ENCODE measurements at regions not wholly inside any gene's neighbourhood (a gene's known extent, or its start where the extent isn't known, plus 50 kb on each side); places are given as distances from the start of the nearest gene placed in this dataset.

DNA sequence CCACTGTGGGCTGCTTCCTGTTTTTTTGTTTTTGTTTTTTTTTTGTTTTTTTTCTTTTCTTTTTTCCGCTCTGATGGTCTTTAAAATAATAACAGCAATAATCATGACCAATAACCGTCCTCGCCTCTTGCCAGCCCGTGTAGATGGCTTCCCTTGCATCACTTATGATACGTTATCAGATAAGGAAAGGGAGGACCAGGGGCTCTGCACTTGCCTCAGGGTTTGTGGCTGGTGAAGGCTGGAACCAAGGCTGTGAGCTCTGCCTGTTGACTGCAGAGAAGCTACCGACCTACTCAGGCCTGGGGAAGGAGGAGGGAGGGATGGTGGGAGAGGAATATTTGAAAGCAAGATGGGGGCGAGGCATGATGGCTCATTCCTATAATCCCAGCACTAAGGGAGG lies 114.0 kb upstream of the SDK2 start:
- DNase-seq = no peak

DNA sequence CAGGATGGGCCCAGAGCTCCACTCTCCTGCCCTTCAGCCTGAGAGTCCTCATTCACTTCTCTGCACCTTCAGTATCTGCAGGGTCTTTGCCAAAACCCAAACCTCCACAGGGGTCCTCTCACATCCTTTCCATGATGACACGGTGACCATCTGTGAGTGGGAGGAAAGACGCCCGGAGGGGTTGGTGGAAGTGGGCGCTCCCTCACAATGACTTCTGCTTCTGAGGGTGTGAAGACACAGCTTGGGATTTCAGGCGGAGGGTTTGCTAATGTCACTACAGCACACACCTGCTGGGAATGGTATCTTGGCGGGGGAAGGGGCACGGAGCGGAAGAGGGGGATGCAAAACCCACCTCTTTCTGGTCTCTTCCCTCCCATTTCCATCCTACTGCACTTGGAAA lies 115.1 kb upstream of the SDK2 start:
- DNase-seq = no peak

DNA sequence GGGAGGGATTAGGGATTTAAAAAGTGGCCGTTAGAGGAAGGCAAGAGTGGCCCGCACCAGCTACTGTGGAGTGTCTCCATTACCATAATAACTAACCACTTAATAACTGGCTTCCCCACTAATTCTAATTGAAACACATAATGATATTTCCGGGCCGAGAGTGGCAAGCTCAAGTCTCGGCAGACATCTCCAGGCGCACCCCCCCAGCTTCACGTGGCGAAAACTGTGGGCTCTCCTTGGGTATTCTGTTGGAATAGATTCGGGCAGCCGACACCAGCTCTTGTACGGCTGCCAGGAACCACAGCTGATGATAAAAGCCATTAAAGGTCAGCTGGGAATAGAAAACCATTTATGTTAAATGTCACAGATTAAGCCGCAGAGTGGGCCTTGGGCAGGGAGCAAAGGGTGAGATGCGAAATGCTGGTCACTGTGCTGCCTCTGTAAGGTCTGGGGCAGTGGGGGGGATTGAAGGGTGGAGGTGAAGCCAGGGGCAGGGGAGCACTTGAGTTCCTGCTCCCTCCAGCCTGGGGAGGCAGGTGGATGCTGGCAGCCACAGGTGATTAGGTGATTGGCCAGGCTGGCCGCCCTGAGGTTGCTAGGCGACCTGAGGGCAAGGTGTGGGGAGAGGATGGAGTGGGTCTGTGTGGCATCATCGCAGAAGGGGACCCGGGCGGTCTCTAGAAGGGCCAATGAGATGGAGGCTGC lies 115.6 kb upstream of the SDK2 start:
- no peak for DNase-seq

DNA sequence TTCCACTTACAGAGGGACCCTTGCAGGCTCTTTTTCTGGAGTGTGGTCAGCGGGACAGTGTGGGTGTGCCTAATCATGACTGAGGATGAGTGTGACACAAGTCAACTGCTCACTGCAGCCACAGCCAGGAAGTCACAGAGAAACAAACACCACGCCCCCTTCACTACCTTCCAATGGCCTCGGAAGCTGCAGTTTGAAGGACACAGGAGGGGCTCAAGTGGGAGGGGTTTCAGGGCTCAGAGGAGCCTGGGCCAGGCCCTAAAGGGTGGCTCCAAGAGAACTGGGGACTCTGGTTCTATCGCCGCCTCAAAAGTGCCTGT lies 116.2 kb upstream of the SDK2 start:
- DNase-seq = no peak

DNA sequence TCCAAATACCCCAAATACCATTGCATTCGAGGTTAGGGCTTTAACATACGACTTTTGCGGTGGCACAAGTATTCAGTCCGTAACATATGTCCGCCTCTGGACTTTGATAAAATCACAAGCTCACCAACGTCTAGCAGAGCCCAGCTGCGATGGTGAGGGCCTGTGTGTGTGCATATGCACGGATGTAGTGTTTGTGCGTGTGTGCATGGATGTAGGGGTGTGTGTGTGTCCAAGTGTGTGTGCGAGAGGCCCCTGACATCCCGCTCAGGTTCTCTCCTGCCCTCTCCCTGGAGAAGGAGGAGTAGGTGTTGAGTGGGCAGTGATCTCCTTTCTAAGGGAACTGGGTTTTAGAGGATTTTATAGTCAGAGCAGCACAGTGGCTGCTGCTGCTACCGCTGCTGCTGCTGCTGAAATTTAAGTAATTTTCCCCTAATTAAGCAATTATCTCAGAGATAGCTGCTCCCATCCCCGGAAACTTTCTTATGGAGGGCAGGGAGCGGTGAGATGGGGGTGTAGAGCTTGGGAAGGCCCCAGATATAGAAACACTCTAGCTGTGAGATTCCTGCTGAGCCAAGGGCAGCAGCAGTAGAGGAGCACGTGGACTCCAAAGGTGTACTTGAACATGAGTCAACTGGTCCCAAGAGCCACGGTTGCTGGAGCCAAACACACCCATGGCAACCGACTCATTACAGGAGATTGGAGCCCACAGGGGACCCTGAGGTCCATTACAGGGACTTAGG lies 121.7 kb upstream of the SDK2 start:
- DNase-seq = no peak

DNA sequence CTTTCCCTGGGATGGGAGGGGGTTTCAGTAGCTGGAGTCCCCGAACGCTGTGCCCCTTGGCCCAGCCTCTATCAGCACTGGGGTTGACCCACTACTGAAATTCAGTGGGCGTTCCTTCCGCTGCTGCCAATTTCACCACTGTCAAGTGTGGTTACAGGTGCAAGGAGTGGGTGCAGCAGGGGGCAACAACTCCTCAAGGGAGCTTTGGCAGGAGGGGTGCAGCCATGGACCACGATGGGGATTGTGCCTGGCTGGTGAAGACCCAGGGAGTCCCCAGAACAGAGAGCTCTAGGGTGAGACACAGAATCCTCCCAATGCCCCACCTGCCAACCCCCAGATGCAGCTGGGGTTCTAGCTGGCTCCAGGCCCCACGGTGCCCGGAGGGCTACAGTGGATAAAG lies 123.5 kb upstream of the SDK2 start:
- DNase-seq = no peak

DNA sequence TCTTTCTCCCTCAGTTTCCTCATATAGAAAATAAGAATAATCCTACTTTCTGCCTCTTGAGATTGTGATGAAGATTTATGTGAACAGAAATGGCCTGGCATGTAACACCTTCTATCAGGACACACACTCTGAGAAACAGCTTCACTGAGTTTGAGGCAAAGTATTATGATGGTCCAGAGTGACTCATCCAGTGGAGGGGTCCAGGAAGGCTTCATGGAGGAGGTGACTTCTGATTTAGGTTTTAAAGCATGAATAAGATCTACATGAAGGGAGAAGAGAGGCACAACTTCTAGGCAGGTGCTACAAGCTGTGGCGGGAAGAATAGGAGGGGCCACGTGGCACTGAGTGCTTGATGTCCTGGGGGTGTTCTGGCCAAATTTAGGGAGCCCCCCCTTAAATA lies 124.4 kb upstream of the SDK2 start:
- DNase-seq = no peak

DNA sequence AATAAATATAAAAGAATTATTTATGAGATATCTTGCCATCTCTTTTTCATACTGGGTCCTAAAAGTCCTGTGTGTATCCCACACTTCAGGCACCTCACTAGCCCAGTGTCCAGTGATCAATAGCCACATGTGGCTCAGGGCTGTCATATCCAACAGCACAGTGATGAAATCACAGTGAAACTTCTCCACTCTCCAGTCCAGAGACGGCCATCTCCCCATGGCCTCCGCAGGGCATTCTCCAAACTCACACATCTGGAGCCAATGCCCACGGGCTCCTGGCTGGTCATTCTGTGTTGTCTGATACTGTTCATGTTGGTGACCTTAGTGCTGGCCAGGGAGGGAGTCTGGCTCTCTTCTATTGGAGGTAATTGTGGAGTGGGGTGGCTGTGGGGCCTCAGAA lies 125.2 kb upstream of the SDK2 start:
- DNase-seq = no peak

DNA sequence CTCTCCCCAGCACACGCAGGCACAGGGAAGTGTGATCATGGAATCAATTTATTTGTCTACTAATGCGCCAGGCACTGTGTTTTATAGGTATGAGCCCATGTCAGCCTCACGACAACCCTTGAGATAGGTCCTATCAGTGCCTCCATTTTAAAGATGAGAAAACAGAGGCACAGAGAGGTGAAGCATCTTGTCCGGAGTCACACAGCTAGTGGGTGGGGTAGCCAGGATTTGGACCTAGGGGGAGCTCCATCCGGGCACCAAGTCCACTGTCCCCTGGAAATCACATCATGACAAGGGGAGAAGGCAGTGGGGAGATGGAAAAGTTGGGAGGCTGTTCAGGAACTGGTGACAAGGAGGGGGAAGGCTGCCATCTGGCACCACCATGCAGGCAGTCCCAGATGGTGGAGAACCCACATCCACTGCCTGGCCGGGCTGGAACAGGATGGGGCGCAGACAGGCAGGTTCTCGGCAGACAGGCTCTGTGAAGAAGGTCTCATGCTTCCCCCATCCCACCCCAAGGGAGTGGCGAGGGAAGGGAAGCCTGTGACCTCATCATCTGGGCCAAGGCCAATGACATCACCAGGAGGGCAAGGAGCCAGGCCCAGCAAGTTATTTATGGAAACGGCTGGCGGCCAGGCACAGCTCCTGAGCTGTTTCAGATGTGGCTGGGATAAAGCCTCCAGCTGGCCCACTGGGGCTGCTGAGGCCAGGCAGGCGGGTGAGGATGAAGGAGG lies 126.0 kb upstream of the SDK2 start:
- no peak for DNase-seq

DNA sequence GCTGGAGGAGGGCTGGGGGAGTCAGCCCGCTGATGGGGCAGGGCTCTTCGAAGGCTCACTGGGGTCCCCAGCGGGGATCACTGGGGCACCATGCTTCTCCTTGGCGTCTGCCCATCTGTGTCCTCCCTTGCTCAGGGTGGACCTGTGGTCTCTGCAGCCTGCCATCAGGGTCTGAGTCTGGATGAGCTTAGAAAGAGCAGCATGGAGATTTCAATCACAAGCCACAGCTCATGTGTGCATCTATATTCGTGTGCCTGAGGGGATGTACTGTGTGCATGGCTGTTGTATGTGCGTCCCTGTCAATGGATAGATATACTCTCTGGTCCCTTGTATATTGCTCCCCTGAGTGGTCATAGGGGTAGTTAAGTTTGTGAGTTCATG lies 126.6 kb upstream of the SDK2 start:
- no peak for DNase-seq

DNA sequence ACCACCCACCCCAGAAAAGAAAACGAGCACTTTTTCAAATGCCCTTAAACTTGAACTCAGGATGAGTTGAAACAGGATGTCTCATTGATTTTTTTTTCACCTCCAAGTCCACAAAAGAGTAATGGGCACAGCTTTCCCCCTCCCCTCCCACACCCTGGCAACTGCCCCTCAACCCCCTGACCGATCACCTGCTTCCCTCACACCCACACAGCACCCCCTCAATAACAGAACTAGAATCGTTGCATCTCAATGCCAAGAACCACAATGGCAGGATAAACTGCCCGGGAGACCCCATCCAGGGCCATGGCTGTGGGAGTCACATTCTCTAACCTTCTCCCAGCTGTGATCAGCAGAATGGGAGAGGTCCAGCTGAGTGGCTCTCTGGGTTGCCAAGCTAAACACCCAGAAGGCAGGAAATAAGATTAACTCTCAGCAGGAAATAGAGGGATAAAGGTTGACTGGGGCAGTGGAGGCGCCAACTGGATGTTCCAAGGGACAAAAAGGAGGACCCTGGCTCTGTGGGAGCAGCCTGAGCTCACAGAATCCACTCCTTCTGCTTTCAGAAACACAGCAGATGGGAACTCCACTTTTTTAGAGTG lies 128.0 kb upstream of the SDK2 start:
- DNase-seq = no peak

DNA sequence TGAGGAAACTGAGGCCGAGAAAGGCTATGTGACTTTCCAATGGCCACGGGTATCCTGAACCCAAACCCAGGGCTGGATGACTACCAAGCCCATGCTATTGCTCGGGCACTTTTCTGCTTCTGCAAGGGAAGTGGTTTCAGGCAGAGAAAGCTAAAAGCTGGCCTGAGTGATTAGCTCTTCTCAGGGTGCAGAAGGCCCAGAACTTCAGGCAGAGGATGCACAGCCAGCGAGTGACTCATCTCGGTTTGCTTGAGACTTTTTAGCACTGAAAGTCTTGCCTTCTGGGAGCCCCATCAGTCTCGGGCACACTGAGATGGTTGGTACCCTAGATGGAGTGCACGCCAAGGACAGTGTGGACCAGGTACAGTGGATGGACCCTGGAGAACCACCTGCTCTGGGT lies 129.5 kb upstream of the SDK2 start:
- DNase-seq = no peak

DNA sequence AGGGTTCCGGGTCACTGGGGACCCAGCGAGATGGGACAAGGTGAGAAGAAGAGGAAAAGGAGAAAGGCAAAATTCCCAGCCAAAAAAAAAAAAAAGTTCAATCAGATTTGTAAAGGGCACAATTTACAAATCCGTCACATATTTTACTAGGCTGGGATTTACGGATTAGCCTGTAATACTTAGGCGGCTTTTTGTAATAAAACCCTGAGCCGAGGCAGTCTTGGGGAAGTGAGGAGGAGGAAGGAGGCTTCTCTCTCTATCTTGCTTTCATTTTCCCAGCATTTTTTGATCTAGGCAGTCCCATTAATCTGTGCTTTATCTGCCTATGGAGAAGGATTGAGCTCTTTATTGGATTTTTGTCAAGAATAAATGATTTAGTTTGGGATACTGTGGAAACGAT lies 130.6 kb upstream of the SDK2 start:
- DNase-seq = no peak

DNA sequence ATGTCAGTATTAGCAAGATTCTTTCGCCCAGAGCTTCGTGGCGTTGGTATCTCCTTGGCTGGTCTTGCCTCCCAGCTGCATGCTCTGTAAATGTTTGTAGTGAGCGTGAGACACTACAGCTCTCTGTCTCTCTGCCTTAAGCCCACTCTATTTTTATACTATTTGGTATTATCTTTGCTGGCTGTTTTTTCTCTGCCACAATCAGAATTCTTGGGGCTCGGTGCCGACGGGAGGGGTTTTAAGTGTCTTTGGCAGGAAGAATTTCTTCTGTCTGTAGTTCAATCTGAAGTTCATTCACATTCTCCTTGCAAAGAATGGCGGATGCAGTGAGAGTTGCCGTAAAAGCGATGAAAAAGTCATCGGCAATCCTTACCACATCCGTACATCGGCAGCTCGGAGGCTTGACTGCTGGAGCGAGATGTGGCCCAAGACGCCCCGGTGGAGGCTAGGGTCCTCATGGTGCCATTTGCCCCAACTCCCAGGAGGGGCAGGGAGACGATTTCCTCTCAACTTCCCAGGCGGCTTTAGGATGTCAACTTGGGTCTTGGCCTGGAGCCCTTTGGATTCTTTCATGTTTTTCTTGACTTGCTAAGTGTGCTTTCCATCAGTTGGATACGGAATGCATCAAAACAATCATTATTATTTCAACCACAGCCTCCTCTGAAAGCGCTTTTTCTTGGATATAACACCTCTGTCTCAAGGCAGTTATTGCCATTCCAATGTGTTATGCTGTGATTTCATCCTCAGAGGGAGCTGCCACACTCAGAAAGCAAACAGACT lies 132.3 kb upstream of the SDK2 start:
- DNase-seq = no peak

DNA sequence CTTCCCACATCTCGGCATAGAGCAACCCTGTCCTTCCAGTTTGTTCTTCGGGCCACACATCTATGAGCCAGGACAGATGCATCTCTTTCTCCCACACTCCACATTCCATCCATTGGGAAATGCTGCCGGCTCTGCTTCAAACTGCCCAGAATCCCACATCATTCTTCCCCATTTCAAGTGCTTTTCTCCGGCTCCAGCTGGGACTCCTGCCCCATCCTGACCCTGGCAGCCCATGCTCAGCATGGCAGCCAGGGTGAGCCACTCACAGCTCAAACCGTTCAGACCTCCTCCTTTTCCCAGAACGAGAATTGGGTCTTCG lies 132.8 kb upstream of the SDK2 start:
- DNase-seq = no peak

DNA sequence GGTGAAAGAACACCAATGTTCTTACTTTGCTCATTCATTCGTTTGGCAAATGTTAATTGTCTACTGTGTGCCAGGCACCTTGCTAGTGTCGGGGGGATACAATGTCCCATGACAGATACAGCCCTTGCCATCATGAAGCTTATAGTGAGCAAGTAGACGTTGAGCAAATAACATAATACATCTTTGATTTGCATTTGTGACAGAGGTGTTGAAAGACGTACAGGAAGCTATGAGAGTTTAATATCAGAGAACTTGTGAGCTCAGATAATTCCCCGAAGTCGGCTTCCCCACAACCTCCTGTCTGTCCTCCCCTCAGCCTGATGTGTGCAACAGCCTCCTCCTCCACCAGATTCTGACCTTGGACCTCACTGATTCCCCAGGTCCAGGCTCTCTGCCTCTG lies 138.0 kb upstream of the SDK2 start:
- DNase-seq = no peak

DNA sequence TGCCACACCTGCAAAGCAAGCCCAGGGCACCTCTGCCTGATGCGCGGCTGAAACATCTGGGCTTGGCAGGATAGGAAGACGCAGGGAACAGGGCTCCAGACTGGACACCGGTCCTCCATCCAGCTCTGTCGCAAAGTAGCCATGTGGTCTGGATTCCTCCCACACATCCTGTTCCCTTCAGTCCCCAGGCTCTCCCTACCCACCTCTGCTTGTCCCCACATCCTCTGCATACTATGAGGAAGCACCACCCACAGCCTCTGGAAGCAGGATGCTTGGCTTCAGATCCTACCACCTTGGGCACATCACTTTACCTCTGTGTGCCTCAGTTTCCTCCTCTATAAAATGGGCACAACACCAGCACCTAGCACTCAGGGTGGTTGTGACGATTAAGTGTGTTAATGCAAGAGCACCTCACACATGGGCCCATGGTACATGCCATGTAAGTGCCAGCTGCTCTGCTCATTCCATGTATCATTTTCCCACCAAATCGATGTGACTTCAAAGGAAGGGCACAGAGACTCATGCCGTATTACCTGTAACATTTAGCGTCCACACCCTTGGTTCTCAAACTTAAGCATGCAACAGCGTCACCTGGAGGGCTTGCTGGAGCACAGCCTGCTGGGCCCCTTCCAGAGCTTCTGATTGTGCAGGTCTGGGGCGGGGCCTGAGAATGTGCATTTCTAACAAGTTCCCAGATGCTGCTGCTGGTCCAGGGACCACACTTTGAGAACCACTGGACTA lies 138.6 kb upstream of the SDK2 start:
- DNase-seq = no peak

DNA sequence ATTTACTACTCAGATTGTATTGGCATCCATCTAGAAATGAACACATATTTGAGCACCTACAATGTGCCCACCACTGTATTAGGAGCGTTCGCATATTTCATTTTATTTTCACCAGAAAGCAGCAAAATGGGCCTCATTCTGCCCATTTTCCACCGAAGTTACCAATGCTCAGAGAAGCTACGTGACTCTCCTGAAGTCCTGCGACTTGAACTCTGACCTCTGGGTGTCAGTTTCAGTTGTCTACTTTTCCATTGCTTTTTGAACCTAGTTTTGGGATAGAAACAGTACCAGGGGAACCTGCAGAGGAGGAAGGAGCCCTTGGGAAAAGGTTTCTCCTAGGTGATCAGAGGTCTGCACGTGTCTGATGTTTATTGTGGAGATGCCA lies 139.1 kb upstream of the SDK2 start:
- no peak for DNase-seq

DNA sequence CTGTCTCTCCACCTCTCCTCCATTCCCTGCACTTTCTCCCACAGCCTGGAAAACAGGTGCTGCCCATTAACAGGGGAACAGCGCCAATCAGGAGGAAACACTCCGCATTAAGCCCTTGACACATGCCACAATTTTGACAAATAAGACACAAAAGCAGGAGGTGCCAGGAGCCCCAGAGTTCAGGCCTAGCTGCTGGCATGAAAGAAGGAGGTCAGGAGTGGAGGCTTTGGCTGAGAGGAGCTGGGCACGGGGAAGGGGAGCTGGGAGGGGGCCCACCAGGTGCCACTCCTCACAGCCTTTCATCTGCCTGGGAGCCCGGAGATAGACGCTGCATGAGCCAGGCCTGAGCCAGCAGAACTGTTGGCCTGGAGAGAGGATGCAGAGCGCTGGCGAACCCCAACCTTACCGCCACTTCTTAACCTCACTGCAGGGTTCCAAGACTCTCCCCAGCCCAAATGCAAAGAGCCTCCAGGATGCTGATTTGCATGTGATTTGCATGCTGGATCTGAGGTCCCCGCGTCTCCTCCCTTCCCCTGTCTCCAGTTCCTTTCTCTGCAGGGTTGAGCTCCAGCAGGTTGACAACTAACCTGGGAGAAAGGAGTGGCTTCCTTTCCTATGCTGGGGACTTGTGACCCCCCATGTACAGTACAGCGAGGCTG lies 139.8 kb upstream of the SDK2 start:
- no peak for DNase-seq

DNA sequence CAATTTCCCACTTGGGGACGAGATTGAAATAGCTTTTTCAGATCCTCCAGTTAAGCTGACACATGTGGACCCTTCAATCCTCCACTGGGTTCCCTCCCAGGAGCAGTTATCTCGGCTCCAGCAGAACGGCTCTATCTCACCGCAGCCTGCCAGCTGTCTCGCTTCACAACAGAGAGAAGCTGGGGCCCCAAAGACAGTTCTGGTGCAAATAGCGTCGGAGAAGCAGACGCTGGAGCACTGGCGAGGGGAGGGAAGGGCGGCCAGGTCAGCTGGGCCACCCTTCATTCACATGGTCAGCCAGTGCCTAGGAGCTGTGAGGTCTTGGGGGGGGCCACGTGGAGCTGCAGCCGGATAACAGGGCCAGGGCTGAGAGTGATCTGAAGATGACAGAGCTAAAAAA lies 141.3 kb upstream of the SDK2 start:
- no peak for DNase-seq

DNA sequence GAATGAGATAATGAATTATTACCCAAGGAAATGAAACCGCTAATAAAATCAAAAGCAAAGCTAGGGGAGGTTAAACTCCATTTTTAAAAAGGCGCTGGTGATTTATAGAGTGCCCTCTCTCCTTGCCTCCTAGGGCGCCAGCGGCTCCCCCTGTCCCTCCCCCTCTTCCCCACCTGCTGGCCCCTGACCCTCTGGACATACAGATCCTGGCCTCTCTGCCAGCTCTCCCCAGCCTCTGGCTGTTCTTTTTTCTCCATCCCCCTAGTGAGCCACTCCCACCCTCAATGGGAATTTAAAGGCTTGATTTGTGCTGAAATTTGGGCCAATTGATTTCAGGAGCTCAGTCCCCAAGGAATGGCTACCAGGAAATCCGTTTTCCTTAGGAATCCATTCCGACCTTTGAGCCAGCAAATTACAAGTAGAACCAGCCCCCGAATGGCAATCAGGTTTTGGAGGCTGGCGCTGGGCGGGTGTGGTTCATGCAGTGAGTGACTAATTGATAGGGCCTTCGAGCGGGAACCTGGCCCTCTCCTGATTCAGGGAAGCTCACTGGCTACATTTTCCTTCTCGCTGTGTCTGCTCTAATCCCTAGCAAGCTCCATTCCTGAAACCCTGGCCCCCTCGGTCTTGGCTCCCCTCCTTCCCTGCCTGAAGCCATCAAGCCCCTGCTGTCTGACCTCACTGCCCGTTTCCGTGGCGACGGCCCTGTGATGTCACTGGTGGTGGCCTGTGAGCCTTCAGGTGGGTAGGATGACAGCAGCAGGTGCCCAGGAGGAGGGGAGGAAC lies 141.9 kb upstream of the SDK2 start:
- no peak for DNase-seq
